OCI-LY1 (cell line): ENCODE measurements at regions not wholly inside any gene's neighbourhood (a gene's known extent, or its start where the extent isn't known, plus 50 kb on each side); places are given as distances from the start of the nearest gene placed in this dataset.

ENCODE experiments used
- H2AFZ ChIP-seq: fragments of 200-600 bp; sonication (generic), shearing (Covaris generic); 2 replicates; pipeline ENCODE4 v1.6.0; 2014; ENCODE audit warnings: antibody characterized with exemption, mild to moderate bottlenecking, low read length
- H3F3A ChIP-seq: fragments of 200-600 bp; sonication (generic), shearing (Covaris generic); 2 replicates; pipeline ENCODE4 v1.6.0; 2014; ENCODE audit warnings: mild to moderate bottlenecking, antibody characterized with exemption, low read length, moderate library complexity; ENCODE audit not compliant: insufficient read depth
- H3K27ac ChIP-seq: fragments of 200-600 bp; sonication (generic); 2 replicates; pipeline ENCODE4 v1.5.1; 2014; ENCODE audit warnings: low read length, mixed run types, mild to moderate bottlenecking, low read depth; ENCODE audit not compliant: poor library complexity, severe bottlenecking
- H3K27me3 ChIP-seq: fragments of 200-600 bp; sonication (generic); 2 replicates; pipeline ENCODE4 v1.6.0; 2014; ENCODE audit warnings: antibody characterized with exemption, mild to moderate bottlenecking, low read length, moderate library complexity; ENCODE audit not compliant: insufficient read depth
- H3K36me3 ChIP-seq: fragments of 200-600 bp; sonication (generic); 2 replicates; pipeline ENCODE4 v1.6.1; 2014; ENCODE audit warnings: mild to moderate bottlenecking, antibody characterized with exemption, low read length, moderate library complexity, mixed read lengths; ENCODE audit not compliant: insufficient read depth
- H3K4me1 ChIP-seq: fragments of 200-600 bp; sonication (generic); 2 replicates; pipeline ENCODE4 v1.5.1; 2014; ENCODE audit warnings: mild to moderate bottlenecking, low read length, moderate library complexity; ENCODE audit not compliant: insufficient read depth, severe bottlenecking
- H3K4me2 ChIP-seq: fragments of 200-600 bp; sonication (generic), shearing (Covaris generic); 2 replicates; pipeline ENCODE4 v1.6.1; 2014; ENCODE audit warnings: low read length
- H3K4me3 ChIP-seq: fragments of 200-600 bp; sonication (generic); 2 replicates; pipeline ENCODE4 v1.5.1; 2014; ENCODE audit warnings: low read length, low read depth, mild to moderate bottlenecking, mixed read lengths; ENCODE audit not compliant: poor library complexity, severe bottlenecking
- H3K79me2 ChIP-seq: fragments of 200-600 bp; shearing (Covaris generic); 2 replicates; pipeline ENCODE4 v1.6.1; 2016; ENCODE audit warnings: mixed run types, low read length, mixed read lengths; ENCODE audit not compliant: insufficient read depth
- H3K9ac ChIP-seq: fragments of 200-600 bp; sonication (generic), shearing (Covaris generic); 2 replicates; pipeline ENCODE4 v1.6.1; 2014; ENCODE audit warnings: mild to moderate bottlenecking, low read length, mixed read lengths
- H3K9me2 ChIP-seq: fragments of 200-600 bp; sonication (generic), shearing (Covaris generic); 2 replicates; pipeline ENCODE4 v1.6.1; 2014; ENCODE audit warnings: low read depth, mild to moderate bottlenecking, low read length, mixed read lengths
- H3K9me3 ChIP-seq: fragments of 200-600 bp; shearing (Covaris generic); 2 replicates; pipeline ENCODE4 v1.6.1; 2014; ENCODE audit warnings: low read length, mixed read lengths
- H4K20me1 ChIP-seq: fragments of 200-600 bp; sonication (generic), shearing (Covaris generic); 2 replicates; pipeline ENCODE4 v1.6.0; 2016; ENCODE audit warnings: mild to moderate bottlenecking, low read length; ENCODE audit not compliant: insufficient read depth
- EZH2 ChIP-seq: fragments of 200-600 bp; sonication (generic), shearing (Covaris generic); IDR thresholded peaks from 2 replicates; pipeline ENCODE4 v1.8.0; 2017; ENCODE audit warnings: borderline replicate concordance, mixed run types, mild to moderate bottlenecking, antibody characterized with exemption, low read length, moderate library complexity, mixed read lengths
- TF ChIP-seq, protein P1 (sequence below): fragments of 200-600 bp; sonication (generic), shearing (Covaris generic); IDR thresholded peaks from 2 replicates; pipeline ENCODE4 v1.5.1; 2017; ENCODE audit warnings: mild to moderate bottlenecking, antibody characterized with exemption, low read length, moderate library complexity, mixed read lengths

- Histone ChIP-seq H2AFZ (no peak overlapping the region), H3K9me3 (no peaks in the 10 kb centered on the region), H3K4me1 (no peaks in the 10 kb centered on the region), H3K9me2 (no peaks in the 10 kb centered on the region), H3K36me3 (no peaks in the 10 kb centered on the region), H3K79me2 (no peaks in the 10 kb centered on the region), H3K4me3 (no peak overlapping the region), H4K20me1 (no peaks in the 10 kb centered on the region), H3K27ac (no peak overlapping the region), H3K4me2 (no peak overlapping the region), H3K27me3 (no peaks in the 10 kb centered on the region), H3K9ac (no peak overlapping the region), H3F3A (no peaks in the 10 kb centered on the region)
- TF ChIP-seq EZH2: no peak
- TF ChIP-seq, protein P1, sequence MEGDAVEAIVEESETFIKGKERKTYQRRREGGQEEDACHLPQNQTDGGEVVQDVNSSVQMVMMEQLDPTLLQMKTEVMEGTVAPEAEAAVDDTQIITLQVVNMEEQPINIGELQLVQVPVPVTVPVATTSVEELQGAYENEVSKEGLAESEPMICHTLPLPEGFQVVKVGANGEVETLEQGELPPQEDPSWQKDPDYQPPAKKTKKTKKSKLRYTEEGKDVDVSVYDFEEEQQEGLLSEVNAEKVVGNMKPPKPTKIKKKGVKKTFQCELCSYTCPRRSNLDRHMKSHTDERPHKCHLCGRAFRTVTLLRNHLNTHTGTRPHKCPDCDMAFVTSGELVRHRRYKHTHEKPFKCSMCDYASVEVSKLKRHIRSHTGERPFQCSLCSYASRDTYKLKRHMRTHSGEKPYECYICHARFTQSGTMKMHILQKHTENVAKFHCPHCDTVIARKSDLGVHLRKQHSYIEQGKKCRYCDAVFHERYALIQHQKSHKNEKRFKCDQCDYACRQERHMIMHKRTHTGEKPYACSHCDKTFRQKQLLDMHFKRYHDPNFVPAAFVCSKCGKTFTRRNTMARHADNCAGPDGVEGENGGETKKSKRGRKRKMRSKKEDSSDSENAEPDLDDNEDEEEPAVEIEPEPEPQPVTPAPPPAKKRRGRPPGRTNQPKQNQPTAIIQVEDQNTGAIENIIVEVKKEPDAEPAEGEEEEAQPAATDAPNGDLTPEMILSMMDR: no peak
Observed at GRCh38 chr14:44271006-44271405, 236.1 kb downstream of the FSCB start.

DNA sequence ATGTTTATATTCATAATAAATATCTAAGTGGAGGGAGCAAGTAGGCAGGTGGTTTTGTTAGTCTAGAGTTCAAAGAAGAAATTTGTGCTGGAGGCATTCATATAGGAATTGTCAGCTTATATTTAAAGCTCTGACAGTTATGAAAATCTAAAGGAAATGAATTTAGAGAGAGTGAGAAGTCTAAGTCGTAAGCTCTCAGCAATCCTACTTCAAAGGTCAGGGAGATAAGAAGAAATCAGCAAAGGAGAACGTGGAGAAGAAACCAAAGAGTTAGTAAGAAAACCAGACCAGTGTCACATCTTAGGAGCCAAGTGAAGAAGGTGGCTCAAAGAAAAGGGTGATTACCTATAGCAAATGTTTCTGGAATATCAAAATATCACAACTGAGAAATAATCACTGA lies 241.8 kb downstream of the FSCB start:
- Histone ChIP-seq H3K4me3 (no peak overlapping the region), H4K20me1 (no peaks in the 10 kb centered on the region), H3K79me2 (no peaks in the 10 kb centered on the region), H3F3A (no peaks in the 10 kb centered on the region), H3K9me2 (no peaks in the 10 kb centered on the region), H3K4me2 (no peak overlapping the region), H3K9ac (no peak overlapping the region), H3K27ac (no peak overlapping the region), H3K36me3 (no peaks in the 10 kb centered on the region), H3K9me3 (no peaks in the 10 kb centered on the region), H2AFZ (no peak overlapping the region), H3K27me3 (no peaks in the 10 kb centered on the region), H3K4me1 (no peaks in the 10 kb centered on the region)
- TF ChIP-seq EZH2: no peak
- TF ChIP-seq, protein P1: no peak

DNA sequence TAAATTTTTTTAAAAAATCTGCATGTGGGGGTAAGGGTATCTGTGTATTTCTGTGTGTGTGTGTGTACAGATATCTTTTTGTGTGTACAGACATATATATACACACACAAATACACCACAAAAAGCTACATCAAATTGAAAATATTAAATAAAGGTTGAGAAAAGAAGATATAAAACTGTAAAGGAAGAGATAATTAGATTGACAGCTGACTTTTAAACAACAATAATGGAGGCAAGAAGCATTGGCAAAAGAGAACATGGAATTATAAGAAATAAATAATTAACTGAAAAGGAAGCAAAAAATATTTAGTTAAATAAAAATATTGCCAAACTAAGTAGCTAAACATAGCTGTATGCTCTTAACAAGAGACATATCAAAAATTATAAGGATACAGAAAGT lies 291.4 kb downstream of the FSCB start:
- Histone ChIP-seq H3K9me2 (no peaks in the 10 kb centered on the region), H3K9me3 (no peaks in the 10 kb centered on the region), H3K27me3 (no peaks in the 10 kb centered on the region), H4K20me1 (no peaks in the 10 kb centered on the region), H3K4me3 (no peak overlapping the region), H3K79me2 (no peaks in the 10 kb centered on the region), H3F3A (no peaks in the 10 kb centered on the region), H2AFZ (no peak overlapping the region), H3K36me3 (no peaks in the 10 kb centered on the region), H3K4me2 (no peak overlapping the region), H3K27ac (no peak overlapping the region), H3K9ac (no peak overlapping the region), H3K4me1 (no peaks in the 10 kb centered on the region)
- TF ChIP-seq EZH2: no peak
- TF ChIP-seq, protein P1: no peak
